NCI-H2227 (cell line): ENCODE measurements at regions not wholly inside any gene's neighbourhood (a gene's known extent, or its start where the extent isn't known, plus 50 kb on each side); places are given as distances from the start of the nearest gene placed in this dataset.
"Not testable (repeated sequence)": the region's sequence is repeated elsewhere in the genome, so short reads cannot be mapped to it uniquely, and the experiment has no call there.

Experiments used
- DNase-seq: peaks from one replicate; lab custom pipeline; 2025; ENCODE audit not compliant: unreplicated experiment; lab: John Stamatoyannopoulos, UW

DNA sequence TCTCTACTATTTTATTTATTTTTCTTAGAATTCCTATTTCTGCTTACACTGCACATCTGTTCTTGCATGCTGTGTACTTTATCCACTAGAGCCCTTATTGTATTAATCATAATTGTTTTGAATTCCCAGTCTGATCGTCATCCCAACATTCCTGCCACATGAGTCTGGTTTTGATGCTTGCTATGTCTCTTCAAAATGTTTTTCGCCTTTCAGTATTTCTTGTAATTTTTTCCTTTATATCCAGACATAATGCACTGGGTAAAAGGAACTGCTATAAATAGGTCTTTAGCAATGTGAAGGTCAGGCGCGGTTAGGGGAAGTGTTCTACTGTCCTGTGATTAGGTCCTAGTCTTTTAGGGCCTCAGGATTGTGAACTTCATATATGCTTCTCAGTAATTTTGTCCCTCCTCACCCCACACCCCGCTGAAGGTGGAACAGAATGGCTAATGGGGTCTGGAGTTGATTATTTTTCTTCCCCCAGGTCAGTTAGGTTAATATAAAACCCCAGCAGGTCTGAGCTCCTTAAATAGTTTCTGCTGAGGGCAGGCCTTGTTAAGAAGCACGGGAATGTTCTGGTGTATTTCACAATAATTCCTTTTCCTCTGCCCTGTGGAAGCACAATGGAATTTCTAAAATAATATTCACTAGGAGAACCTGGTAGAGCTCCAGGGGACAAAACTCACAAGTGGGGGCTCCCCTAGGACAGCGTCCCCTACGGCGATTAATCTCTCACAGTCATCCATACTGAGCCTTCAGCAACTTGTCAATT lies 146.6 kb upstream of the TUT7 start:
- no peak for DNase-seq

- DNase-seq: no peak
Measured at GRCh38 chr9:86500031-86500430, 145.8 kb upstream of the TUT7 start.

GRCh38 chr9:86494644-86495111 lies 140.5 kb upstream of the TUT7 start:
- DNase-seq: no peak

DNA sequence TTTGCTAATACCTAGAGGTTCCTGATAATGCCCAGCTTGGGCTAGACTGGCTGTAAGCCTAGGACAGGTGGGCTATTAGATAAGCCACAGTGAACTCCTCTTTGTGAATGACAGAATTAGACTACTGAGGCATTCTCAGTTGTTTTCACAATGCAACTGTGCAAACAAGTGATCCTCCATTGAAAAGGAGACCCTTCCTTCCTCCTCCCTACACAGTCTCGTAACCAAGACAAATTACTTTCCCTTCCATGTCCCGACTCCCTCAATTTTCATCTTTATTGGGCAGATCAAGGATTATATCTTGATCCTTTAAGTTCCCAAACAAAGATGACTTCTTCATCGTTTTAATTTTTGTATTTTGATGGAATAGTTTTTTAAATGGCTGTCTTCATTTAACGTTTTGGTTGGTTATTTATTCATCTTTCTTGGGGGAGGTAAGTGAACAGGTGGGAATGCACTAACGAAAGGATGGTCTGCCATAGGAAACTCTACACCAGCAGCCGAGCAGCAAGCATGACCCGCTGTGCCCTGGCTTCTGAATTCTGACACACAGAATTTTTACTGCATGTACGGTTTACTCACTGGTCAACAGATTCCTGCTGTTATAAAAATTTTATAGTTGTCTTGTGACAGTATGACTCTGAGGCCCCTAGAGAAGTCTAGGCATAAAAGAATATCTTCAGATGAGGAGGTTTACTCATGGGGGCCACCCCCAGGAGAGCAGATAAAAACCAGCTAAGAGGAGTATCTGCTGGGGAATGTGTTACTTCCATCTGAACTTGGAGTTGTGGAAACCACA lies 137.5 kb upstream of the TUT7 start:
- DNase-seq: no peak

GRCh38 chr9:86488794-86489193 lies 134.6 kb upstream of the TUT7 start:
- DNase-seq: no peak

DNA sequence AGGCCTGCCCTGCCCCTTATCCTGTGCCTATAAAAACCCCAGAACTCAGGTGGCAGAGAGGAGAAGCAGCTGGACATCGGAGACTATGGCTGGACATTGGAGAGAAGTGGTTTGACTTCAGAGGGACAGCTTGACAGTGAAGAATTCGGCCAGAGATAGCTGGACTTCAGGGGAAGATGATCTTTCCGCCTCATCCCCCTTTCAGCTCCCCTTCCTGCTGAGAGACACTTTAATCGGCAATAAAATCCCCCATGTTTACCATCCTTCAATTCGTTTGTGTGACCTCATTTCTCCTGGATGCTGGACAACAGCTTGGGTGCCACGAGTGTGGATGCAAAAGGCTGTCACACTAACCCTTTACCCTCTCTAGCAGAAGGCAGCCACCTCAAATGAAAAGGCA lies 134.1 kb upstream of the TUT7 start:
- no peak for DNase-seq

DNA sequence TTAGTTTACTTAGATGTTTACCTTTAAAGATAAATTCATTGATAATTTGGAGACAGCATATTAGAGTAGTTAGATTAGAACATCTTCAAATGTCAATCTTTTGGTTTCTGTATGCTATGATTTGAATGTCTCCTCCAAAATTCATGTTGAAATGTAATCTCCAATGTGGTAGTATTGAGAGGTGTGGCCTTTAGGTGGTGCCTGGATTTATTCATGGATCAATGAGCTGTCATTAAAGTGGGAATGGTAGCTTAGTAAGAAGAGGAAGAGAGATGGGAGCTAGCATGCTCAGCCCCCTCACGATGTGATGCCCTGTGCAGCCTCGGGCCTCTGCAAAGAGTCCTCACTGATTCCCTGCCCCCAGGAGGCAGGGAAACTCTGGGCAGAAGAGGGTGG lies 133.6 kb upstream of the TUT7 start:
- no peak for DNase-seq

GRCh38 chr9:86486891-86487837 lies 133.0 kb upstream of the TUT7 start:
- DNase-seq: peak; percentile 16

DNA sequence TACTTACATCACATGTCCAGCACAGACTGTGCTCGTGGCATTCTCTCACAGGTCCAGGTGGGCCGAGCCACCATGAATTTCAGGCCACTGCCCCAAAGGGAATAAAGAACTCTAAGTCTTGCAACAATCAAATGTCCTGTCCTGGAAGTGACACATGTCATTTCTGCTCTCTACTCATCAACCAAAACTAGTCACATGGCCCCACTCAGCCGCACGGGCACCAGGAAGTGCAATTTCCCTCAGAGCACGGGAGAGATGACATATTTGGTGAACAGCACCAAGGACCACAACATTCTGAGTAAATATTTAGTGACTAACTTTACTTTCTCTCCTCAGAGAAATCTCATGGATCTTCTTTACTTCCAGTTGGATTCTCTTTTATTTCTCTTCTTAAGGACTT lies 131.1 kb upstream of the TUT7 start:
- no peak for DNase-seq

GRCh38 chr9:86483496-86483895 lies 129.3 kb upstream of the TUT7 start:
- DNase-seq: no peak

DNA sequence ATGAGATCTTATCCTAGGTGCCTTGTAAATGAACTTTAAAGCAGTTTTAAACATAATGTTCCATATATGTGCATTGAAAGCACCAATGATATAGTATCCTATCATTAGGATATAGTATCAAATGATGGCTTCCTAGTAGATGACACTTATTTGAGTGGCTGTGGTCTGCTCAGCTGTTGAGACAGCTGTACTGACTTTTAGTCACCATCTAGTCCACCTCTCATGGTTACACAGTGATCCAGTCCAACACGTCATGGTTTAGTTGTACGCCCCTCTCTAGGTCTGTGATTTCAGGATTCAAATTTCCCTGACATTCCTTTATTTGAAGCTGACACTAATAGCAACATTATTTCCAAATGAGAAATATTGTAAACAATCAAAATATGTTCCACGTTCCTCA lies 127.3 kb upstream of the TUT7 start:
- DNase-seq: no peak

- DNase-seq: not testable (repeated sequence)
Measured at GRCh38 chr9:86475255-86475654, 121.0 kb upstream of the TUT7 start.

DNA sequence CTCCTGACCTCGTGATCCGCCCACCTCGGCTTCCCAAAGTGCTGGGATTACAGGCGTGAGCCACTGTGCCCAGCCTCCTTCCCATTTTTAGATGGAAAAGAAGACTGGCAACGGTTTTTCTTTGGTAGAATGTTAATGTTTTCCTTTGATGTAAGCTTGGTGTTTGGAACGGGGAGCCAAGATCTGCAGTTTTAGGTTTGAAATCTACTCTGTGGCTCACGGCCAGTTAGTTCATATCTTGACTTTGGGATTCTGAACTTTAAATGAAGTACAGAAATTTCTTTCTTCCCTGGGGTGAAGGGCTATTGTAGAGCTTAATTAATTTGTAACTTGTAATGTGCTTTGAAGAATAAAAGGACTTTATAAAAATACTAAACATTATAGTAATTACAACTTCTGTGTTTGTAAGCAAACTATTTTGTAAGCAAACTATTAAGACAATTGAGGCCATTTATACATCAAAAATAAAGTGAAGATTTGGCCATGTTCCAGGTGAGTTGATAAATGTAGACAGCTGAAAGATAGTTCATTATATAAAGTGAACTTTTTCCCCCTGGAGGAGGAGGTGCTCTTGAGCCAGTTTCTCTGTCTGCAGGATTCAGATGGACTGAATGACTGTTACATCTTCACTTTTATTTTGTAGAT lies 117.1 kb upstream of the TUT7 start:
- DNase-seq: no peak

DNA sequence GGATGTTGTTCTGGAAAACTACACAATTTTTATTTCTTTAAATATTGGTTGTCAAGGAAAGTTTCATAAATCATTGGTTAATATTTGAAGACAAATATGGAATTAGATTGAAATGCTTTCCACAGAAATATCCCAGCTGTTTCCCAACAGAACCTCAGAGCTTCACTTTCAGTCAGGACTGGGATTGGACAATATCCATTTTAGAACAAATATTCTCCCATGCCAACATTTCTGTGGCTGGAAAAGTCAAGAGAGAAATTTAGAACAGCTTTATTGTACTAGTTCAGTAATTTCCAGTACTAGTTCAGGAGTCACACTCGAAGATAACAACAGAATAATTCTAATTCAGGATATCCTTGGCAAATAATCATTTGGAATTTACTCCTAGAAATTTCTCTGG lies 116.1 kb upstream of the TUT7 start:
- DNase-seq: no peak

- DNase-seq: no peak
Measured at GRCh38 chr9:86469476-86470250, 115.5 kb upstream of the TUT7 start.

DNA sequence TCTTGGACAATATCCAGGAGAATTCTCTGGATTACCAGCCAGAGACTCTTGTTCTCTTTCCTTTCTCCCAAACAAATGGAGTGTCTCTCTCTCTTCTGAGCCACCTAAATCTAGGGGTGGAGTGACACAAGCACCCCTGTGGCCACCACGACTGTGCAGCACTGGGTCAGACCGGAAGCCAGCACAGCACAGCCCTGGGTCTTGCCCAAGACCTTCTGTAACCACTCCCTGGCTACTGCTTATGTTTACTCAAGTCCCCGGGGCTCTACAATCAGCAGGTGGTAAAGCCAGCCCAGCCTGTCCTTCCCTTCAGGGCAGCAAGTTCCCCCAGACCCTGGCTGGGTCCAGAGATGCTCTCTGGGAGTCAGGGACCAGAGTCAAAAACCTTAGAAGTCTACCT lies 110.0 kb upstream of the TUT7 start:
- no peak for DNase-seq

- no peak for DNase-seq
Measured at GRCh38 chr9:86460216-86461002, 106.2 kb upstream of the TUT7 start.

DNA sequence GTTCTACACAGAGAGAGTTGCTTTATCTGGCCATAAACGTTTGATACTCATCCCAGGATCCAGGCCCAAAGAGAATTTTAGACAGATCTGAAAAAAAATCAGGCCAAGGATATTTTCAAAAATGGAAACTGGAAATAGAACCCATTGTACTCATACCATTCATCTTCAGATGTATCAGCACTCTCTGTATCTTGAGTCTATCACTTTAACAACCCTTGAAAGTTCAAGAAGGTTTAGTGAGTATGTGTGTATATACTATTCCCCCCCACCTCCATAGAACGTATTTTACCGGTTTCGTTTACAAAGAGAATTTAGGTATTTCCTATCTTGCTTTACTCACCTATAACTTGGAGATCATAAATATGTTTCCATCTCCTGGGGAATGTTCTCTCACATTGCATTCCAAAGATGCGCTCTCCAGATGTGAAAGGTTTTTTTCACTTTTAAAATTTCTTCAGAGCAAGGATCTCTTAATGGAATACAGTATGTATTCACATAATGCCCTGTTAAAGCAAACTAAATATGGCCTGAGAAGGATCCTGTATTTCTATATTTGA lies 105.5 kb upstream of the TUT7 start:
- no peak for DNase-seq

- DNase-seq: no peak
Measured at GRCh38 chr9:86459191-86459590, 105.0 kb upstream of the TUT7 start.
